ENCODE measurements at regions not wholly inside any gene's neighbourhood (a gene's known extent, or its start where the extent isn't known, plus 50 kb on each side); places are given as distances from the start of the nearest gene placed in this dataset.

GRCh38 chr4:127425202-127425845 is 207.4 kb upstream of the INTU start:
- TF ChIP-seq POLR2A (IDR thresholded peaks at IDR 0.05; ENCODE audit: low read depth, low read length) (no peak), MYC (IDR thresholded peaks at IDR 0.05; ENCODE audit: low read depth, low read length) (no peak), JUN (IDR thresholded peaks at IDR 0.05; ENCODE audit: borderline replicate concordance, insufficient read depth, insufficient read length, low read depth) (no peak), EZH2 (IDR thresholded peaks at IDR 0.05; ENCODE audit: borderline replicate concordance, low read depth, low read length, severe bottlenecking) (no peak), POLR2AphosphoS5 (IDR thresholded peaks at IDR 0.05; ENCODE audit: insufficient read depth, low read depth, low read length) (no peak), GATA2 (IDR thresholded peaks at IDR 0.05; ENCODE audit: insufficient read depth, insufficient read length, low read depth, low read length) (no peak), FOS (IDR thresholded peaks at IDR 0.05; ENCODE audit: borderline replicate concordance, insufficient read depth, low read length) (no peak)
- TF ChIP-seq, protein P1, sequence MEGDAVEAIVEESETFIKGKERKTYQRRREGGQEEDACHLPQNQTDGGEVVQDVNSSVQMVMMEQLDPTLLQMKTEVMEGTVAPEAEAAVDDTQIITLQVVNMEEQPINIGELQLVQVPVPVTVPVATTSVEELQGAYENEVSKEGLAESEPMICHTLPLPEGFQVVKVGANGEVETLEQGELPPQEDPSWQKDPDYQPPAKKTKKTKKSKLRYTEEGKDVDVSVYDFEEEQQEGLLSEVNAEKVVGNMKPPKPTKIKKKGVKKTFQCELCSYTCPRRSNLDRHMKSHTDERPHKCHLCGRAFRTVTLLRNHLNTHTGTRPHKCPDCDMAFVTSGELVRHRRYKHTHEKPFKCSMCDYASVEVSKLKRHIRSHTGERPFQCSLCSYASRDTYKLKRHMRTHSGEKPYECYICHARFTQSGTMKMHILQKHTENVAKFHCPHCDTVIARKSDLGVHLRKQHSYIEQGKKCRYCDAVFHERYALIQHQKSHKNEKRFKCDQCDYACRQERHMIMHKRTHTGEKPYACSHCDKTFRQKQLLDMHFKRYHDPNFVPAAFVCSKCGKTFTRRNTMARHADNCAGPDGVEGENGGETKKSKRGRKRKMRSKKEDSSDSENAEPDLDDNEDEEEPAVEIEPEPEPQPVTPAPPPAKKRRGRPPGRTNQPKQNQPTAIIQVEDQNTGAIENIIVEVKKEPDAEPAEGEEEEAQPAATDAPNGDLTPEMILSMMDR (IDR thresholded peaks at IDR 0.05; ENCODE audit: extremely low read depth in 1 of 2, insufficient read depth in 1 of 2, low read depth in 1 of 2, low read length in 2 of 2): no peak
- TF ChIP-seq, protein P2, sequence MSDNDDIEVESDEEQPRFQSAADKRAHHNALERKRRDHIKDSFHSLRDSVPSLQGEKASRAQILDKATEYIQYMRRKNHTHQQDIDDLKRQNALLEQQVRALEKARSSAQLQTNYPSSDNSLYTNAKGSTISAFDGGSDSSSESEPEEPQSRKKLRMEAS (IDR thresholded peaks at IDR 0.05; ENCODE audit: insufficient read depth, insufficient read length): no peak
